DOHH2 (cell line): ENCODE measurements at regions not wholly inside any gene's neighbourhood (a gene's known extent, or its start where the extent isn't known, plus 50 kb on each side); places are given as distances from the start of the nearest gene placed in this dataset.

ENCODE experiments used
- CTCF ChIP-seq: fragments of 200-600 bp; sonication (generic); IDR thresholded peaks from one replicate; pipeline ENCODE4 v1.5.1; 2014; ENCODE audit warnings: antibody characterized with exemption, mild to moderate bottlenecking, low read depth, low read length; ENCODE audit not compliant: poor library complexity, severe bottlenecking
- EZH2phosphoT487 ChIP-seq: fragments of 200-600 bp; sonication (generic); IDR thresholded peaks from 2 replicates; pipeline ENCODE4 v1.6.1; 2017; ENCODE audit warnings: borderline replicate concordance, mild to moderate bottlenecking, antibody characterized with exemption, low read length, moderate library complexity, mixed read lengths

DNA sequence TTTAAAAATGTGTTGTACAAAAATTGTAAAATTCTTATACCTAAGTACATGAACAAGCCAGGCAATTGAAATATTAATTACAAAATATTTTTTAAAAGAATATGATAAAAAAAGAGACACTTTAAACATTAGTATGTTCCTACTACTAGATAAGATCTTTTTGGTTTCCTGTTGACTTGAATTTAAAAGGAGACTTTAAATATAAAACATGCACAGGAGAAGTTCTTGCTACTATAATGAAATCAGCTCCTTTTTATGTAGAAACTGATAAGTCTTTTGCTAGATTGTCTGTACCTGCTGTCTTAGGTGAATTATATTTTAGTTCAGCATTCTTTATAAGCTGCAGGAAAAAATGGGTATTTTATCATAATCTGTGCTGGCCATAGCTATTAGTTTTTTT lies 140.2 kb downstream of the TNFSF13B start:
- TF ChIP-seq CTCF = no peak
- TF ChIP-seq EZH2phosphoT487 = no peak
